PC-3 (cell line): ENCODE measurements at regions not wholly inside any gene's neighbourhood (a gene's known extent, or its start where the extent isn't known, plus 50 kb on each side); places are given as distances from the start of the nearest gene placed in this dataset.

ENCODE experiments used
- EZH2 ChIP-seq: fragments of 300-600 bp; sonication (generic); IDR thresholded peaks from one replicate; pipeline ENCODE4 v1.6.1; 2017; ENCODE audit warnings: antibody characterized with exemption, mild to moderate bottlenecking, low read length; ENCODE audit not compliant: unreplicated experiment
- EZH2phosphoT487 ChIP-seq: fragments of 300-600 bp; sonication (generic); IDR thresholded peaks from 2 replicates; pipeline ENCODE4 v1.6.1; 2018; ENCODE audit warnings: mild to moderate bottlenecking, antibody characterized with exemption, low read length, borderline replicate concordance
- TF ChIP-seq, protein P1 (sequence below): fragments of 300-600 bp; sonication (generic); conservative IDR thresholded peaks from 2 replicates; pipeline ENCODE4 v1.5.1; 2017; ENCODE audit warnings: antibody characterized with exemption, low read depth, mild to moderate bottlenecking, low read length

DNA sequence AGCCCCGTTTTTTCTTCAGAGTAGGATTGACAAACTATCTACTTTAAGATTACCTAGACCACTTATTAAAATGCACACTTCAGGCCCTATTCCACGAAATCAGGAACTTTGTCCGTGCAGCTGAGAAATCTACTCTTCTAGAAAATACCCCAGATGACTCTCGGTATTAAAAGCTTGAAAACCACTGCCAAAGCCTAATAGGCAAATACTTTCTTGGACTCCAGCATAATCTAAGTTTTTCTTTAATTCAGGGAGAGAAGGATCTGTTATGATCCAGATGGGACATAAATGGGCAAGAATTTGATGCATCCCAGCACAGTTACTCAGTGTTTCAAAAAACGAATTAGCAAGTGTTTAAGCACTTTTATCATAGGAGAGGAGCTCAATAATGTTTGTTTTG is 94.5 kb downstream of the TMX1 start:
- TF ChIP-seq, protein P1, sequence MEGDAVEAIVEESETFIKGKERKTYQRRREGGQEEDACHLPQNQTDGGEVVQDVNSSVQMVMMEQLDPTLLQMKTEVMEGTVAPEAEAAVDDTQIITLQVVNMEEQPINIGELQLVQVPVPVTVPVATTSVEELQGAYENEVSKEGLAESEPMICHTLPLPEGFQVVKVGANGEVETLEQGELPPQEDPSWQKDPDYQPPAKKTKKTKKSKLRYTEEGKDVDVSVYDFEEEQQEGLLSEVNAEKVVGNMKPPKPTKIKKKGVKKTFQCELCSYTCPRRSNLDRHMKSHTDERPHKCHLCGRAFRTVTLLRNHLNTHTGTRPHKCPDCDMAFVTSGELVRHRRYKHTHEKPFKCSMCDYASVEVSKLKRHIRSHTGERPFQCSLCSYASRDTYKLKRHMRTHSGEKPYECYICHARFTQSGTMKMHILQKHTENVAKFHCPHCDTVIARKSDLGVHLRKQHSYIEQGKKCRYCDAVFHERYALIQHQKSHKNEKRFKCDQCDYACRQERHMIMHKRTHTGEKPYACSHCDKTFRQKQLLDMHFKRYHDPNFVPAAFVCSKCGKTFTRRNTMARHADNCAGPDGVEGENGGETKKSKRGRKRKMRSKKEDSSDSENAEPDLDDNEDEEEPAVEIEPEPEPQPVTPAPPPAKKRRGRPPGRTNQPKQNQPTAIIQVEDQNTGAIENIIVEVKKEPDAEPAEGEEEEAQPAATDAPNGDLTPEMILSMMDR = no peak
- TF ChIP-seq EZH2 (no peak), EZH2phosphoT487 (no peak)
